Pancreas (tissue), 10 donors: ENCODE measurements at regions not wholly inside any gene's neighbourhood (a gene's known extent, or its start where the extent isn't known, plus 50 kb on each side); places are given as distances from the start of the nearest gene placed in this dataset.
A peak's percentile ranks its signal among the peaks of the same experiment; 100 is the strongest.

Experiments used
- ATAC-seq, 4 donors: fragments of 200-7000 bp; cut with Tn5 transposase; one replicate each; pipeline versions ENCODE4 v1.8.0 to v1.9.1; 2020; ENCODE audit warnings: mild to moderate bottlenecking in 4 of 4, moderate library complexity in 4 of 4
- DNase-seq, 6 donors: peaks; one replicate each; pipeline ENCODE4 v3.0.0-alpha.2; 2020
- FAIRE-seq: peaks from 2 replicates; lab custom pipeline; 2012; peaks lifted over from hg19 to GRCh38; lab: Jason Lieb, UNC
- H3K27ac ChIP-seq, 4 donors: fragments of 200-600 bp; sonication (generic); 1 replicate in 3 of 4; 2 replicates in 1 of 4; pipeline versions ENCODE4 v1.5.0 to v1.8.0; 2020
- H3K27me3 ChIP-seq, 4 donors: fragments of 200-600 bp; one replicate each; pipeline ENCODE4 v1.8.0; 2021
- H3K36me3 ChIP-seq, 3 donors: fragments of 200-600 bp; sonication (generic) in 1 of 3; one replicate each; pipeline versions ENCODE4 v1.5.0 to v1.8.0; 2020 to 2021
- H3K4me1 ChIP-seq, 3 donors: fragments of 200-600 bp; one replicate each; pipeline ENCODE4 v1.8.0; 2021
- H3K4me3 ChIP-seq, 4 donors: fragments of 200-600 bp; sonication (generic) in 2 of 4; one replicate each; pipeline versions ENCODE4 v1.5.0 to v1.8.0; 2020 to 2021
- H3K9me3 ChIP-seq, 4 donors: fragments of 200-600 bp; one replicate each; pipeline ENCODE4 v1.8.0; 2021
- CTCF ChIP-seq, 4 donors: fragments of 200-600 bp; sonication (generic) in 3 of 4; IDR thresholded peaks; one replicate each; pipeline versions ENCODE4 v1.5.0 to v1.8.0; 2021; ENCODE audit warnings: antibody characterized with exemption in 4 of 4
- WGBS, 2 donors: extraction: QIAGEN DNeasy Blood & Tissue Kit; methylation state at CpG; one replicate each; pipeline ENCODE4 v1.1.7; 2013; 5-methylcytosine and 5-hydroxymethylcytosine counted together
- intact Hi-C, 3 donors: fragments of 100-400 bp; cut with DNase I; formaldehyde crosslinking; loops; one replicate each; pipeline versions ENCODE4 v1.11.1 to v1.14.2; 2022
- donor health status: healthy with polysubstance abuse.
- donor health status: DM: no; HTN: no; CAD: no; lungs with moderate emphysema.
- donor health status: DM: no; HTN: no; CAD: no.
- donor health status: control.
- donor health status: control.
- donor health status: Bipolar disorder and iron deficiency.
- donor health status: DM: yes; HTN: yes; CAD: no.
- donor health status: DM: no; HTN: no; CAD: no.
- donor health status: DM: no; HTN: no; CAD: no.
- donor health status: DM: yes; HTN: yes; CAD: no.

GRCh38 chr9:7579351-7579750, 220.2 kb downstream of the DMAC1 start:
- DNase-seq (no peak), FAIRE-seq (no peak), ATAC-seq (no peak)
- H3K4me3 ChIP-seq = no peak overlapping the region
- no peak for TF ChIP-seq CTCF (IDR thresholded peaks at IDR 0.05)
- H3K9me3 ChIP-seq = no peaks in the 10 kb centered on the region
- intact Hi-C loops = no loop called here
- no peaks in the 10 kb centered on the region for H3K4me1 ChIP-seq
- H3K27ac ChIP-seq = no peak overlapping the region
- no peaks in the 10 kb centered on the region for H3K27me3 ChIP-seq
- H3K36me3 ChIP-seq = no peaks in the 10 kb centered on the region
- 74 to 81% methylated on average over 1 of the region's 1 CpG for WGBS, 2 donors

GRCh38 chr9:7578951-7579350, 220.6 kb downstream of the DMAC1 start:
- no peak for TF ChIP-seq CTCF (IDR thresholded peaks at IDR 0.05)
- FAIRE-seq (no peak), DNase-seq (no peak), ATAC-seq (no peak)
- Histone ChIP-seq H3K27ac (no peak overlapping the region), H3K36me3 (no peaks in the 10 kb centered on the region), H3K9me3 (no peaks in the 10 kb centered on the region), H3K27me3 (no peaks in the 10 kb centered on the region), H3K4me1 (no peaks in the 10 kb centered on the region), H3K4me3 (no peak overlapping the region)
- WGBS, 2 donors = 44 to 55% methylated on average over 3 of the region's 3 CpGs
- intact Hi-C loops = no loop called here

GRCh38 chr9:7570107-7570720, 229.4 kb downstream of the DMAC1 start:
- H3K27me3 ChIP-seq = no peaks in the 10 kb centered on the region
- no peaks in the 10 kb centered on the region for H3K9me3 ChIP-seq
- DNase-seq (peak in 5 of 6 donors; percentile 8 to 63 (median 36)), ATAC-seq (peak in 3 of 4 donors; percentile 69 to 75 (median 71)), FAIRE-seq (no peak)
- no peak overlapping the region for H3K4me3 ChIP-seq
- H3K27ac ChIP-seq = no peak overlapping the region
- WGBS, 2 donors = 93 to 98% methylated on average over 1 of the region's 1 CpG
- intact Hi-C loops = no loop called here
- no peaks in the 10 kb centered on the region for H3K36me3 ChIP-seq
- H3K4me1 ChIP-seq = no peaks in the 10 kb centered on the region
- peak; percentile 52 to 81 (median 68) for TF ChIP-seq CTCF (IDR thresholded peaks at IDR 0.05)

GRCh38 chr9:7567687-7568086, 231.9 kb downstream of the DMAC1 start:
- H3K9me3 ChIP-seq = no peaks in the 10 kb centered on the region
- H3K27ac ChIP-seq = no peak overlapping the region
- no peaks in the 10 kb centered on the region for H3K4me1 ChIP-seq
- no peak overlapping the region for H3K4me3 ChIP-seq
- H3K36me3 ChIP-seq = no peaks in the 10 kb centered on the region
- intact Hi-C loops = loop anchor here in 1 of 3 donors (10.0 kb wide), 1 partner anchor 1327 kb away; no protein-coding TSS in a partner anchor
- H3K27me3 ChIP-seq = no peaks in the 10 kb centered on the region
- ATAC-seq (no peak), FAIRE-seq (no peak), DNase-seq (no peak)
- TF ChIP-seq CTCF (IDR thresholded peaks at IDR 0.05) = no peak
- 57 to 65% methylated on average over 2 of the region's 2 CpGs for WGBS, 2 donors

- H3K9me3 ChIP-seq = no peaks in the 10 kb centered on the region
- TF ChIP-seq CTCF (IDR thresholded peaks at IDR 0.05) = no peak
- H3K27me3 ChIP-seq = no peaks in the 10 kb centered on the region
- peak in 3 of 4 donors; percentile 24 to 67 (median 62) for ATAC-seq
- peaks cover 0 to 8% (median 0%) of the 10 kb centered on the region in 3 donors for H3K4me1 ChIP-seq
- intact Hi-C loops = loop anchor here in 1 of 3 donors (10.0 kb wide), 1 partner anchor 1333 kb away; no protein-coding TSS in a partner anchor
- no peak overlapping the region for H3K4me3 ChIP-seq
- no peak for FAIRE-seq
- no peaks in the 10 kb centered on the region for H3K36me3 ChIP-seq
- H3K27ac ChIP-seq = peak overlapping the region in 3 of 4 donors; percentile 13 to 19 (median 13)
- peak in 1 of 6 donors; percentile 5 for DNase-seq
- WGBS, 2 donors = 19 to 24% methylated on average over 6 of the region's 6 CpGs
Observed at GRCh38 chr9:7561527-7562080, 238.0 kb downstream of the DMAC1 start.
